ENCODE measurements at regions not wholly inside any gene's neighbourhood (a gene's known extent, or its start where the extent isn't known, plus 50 kb on each side); places are given as distances from the start of the nearest gene placed in this dataset.

DNA sequence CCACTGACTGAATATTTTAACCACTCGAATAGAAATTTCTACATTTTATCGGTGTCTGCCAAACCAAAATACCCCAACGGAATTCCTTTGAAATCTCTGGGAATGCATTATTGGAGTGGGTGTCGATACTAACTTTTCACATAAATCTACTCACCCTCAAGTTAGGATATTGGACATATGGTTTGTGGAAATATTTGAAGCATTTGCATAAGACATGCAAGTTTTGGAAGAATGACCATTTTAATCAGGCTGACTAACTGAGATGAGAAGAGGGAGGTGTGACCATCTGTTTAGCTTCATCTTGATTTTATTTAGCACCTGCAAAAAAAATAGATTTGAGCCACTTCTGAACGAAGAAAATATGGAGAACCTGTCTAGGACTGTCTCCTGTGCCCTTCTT lies 61.2 kb downstream of the KLF6 start:
- no peak for DNase-seq

DNA sequence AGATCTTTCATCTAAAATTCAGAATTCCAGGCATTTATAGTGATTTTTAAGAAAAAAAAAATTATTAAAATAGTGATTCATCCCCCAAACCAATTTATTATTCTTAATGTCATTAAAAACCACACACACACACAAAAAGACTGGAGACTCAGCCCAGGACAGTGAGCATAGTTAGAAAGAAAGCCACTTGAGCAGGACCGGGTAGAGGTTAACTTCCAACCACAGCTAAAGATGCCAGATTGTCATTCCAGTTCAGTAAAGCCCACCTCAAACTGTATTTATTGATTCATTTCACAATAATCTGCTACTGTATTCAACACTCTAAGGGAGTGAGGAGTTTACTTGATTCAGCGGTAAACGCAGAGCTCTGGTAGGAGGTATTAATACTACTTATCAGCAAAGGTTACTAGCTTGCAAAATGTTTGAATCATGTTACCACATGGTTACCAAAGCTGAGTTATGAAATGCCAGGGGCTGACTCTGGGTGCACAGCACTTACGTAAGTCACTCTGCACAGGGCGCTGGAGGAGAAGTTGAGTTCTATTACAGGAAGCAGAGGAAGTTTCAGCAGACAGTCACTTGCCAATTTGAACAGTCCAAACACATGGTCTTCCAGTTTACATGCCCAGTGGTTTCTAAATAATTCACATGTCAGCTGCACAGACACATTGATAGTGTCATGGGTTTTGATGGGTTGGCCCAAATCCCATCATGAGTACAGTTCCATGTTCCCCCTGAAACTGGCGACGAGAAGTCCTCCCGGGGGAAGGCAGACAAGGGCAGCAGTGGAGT lies 64.6 kb downstream of the KLF6 start:
- no peak for DNase-seq

DNA sequence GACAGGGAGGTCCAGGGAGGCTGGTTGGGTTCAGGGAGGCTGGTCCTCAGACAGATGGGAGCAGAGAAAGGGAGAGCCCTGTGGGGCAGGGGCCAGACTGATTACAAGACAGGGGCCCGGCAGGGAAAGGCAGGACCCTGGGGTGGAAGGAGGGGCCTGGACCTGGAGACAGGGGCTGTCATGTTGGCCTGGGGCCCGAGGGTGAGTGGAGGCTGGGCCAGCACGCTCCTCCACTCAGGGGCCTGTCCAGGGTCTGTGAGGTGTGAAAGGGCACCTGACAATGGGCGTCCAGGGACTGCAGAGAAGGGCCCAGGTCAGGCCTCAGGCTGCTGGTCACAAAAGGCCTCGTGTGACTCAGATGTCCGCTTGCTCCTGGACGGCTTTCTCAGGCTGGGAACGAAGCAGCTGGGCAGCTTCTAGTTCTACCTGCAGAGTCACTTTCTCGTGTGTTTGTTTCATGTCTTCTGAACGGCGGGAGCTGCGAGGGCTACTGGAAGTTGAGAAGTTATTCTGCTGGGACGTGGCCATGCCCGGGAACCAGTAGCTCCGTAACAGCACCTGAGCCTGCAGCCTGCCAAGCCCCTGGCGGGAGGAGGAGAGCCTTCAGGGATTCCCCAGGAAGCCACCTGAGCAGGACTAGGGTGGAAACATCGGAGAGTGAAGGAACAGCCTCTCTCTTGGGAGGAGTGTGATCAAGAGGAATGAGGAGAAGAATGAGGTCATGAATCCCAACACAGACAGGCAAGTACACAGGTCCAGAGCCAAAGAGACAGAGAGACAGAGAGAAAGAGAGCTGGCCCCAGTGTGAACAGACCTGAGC lies 65.8 kb downstream of the KLF6 start:
- no peak for DNase-seq

DNA sequence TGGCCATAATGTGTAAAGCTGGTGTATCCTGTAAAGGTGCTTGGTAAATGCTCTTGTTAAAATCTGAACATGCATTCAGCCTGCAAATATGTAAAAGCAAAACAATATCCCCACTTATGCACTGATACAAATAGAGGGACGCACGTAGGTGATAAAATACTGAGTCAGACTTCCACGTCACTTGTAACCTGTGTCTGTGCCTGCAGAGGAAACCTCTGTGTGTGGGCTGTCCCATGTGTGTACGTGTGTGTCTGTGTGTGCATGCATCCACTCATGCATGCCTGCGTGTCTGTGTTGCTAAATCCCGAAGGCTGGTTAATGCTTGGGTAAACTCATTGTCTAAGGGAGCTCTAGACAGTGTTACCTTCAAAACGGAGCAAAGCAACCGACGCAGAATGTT lies 68.9 kb downstream of the KLF6 start:
- no peak for DNase-seq

DNA sequence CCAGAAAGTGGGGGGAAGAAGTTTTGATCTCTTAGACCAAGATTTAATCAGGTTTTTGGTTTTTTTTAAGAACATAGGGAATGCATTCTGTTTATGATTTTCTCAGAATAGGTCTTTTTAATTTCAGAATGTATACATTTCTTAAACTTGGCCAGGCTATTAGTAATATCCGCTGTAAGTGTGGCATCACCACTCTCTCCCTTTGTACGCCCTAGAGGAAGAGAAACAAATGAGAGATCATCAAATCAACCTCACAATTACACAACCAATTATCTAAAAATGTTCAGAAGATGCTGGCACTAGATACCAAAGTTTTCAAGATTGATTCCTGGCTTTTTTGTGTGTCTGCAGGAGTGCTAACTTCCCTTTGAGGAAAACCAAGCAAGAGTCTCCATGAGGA lies 70.0 kb downstream of the KLF6 start:
- no peak for DNase-seq

DNA sequence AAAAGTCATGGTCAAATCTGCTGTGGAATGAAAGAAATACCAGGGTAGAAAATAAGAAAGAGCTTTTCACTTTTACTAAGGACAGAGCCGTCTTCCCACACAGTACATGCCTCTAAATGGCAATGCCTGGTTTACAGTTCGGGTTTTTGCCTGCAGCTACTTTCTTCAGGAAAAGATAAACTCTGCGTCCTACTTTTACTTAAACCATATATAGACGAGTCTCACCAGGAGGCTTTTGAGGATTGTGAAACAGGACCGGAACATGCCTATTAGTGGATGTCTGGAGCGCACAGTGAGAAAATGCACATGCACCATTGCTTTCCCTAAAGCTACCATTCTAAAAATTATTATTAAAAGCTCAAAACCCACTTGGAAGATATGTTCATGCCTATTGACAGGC lies 70.5 kb downstream of the KLF6 start:
- no peak for DNase-seq

DNA sequence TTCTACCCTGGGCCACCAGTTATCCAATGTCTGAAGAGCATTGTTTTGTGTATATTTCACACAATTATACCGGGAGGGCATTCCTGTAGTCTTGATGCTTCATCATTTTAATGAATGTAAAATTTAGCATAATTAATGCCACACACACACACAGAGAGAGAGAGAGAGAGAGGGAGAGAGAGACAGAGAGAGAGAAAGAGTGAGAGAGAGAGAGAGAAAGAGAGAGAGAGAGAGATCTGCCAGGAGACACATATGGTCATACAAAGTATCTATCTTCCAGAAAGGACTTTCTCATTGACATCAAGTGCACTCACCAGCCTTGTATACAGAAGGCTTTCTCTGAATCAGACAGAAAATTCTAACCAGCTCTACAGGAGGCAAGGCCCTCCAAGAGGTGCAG lies 72.3 kb downstream of the KLF6 start:
- no peak for DNase-seq

DNA sequence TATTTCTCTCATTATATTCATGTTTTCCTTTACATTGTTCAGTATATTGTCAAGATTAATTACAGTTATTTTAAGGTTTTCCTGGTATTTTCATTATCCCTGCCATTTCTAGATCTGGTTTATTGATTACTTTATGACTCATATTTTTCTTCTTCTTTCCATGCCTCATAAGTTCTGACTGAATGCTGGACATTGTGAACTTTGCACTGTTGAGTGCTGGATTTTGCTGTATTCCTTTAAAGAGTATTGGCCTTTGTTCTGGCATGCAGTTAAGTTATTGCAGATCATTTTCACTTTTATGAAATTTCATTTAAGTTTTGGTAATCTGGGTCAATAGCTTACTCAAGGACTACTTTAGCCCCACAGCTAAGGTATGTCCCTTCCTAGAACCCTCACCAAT lies 73.1 kb downstream of the KLF6 start:
- no peak for DNase-seq

DNA sequence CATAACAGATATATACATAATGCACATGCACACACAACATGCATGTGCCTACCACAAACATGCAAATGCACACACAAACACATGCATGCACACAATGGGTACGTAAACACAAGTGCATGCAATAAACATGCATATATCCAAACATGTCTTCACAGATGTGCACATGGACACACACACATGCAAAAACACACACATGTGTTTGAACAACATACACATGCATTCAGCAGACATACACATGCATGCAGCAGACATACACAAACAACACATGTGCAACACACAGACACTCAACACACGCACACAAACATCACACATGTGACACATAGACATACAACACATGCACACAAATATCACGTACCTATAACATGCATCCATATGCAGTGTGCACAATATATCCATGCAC lies 74.2 kb downstream of the KLF6 start:
- no peak for DNase-seq

DNA sequence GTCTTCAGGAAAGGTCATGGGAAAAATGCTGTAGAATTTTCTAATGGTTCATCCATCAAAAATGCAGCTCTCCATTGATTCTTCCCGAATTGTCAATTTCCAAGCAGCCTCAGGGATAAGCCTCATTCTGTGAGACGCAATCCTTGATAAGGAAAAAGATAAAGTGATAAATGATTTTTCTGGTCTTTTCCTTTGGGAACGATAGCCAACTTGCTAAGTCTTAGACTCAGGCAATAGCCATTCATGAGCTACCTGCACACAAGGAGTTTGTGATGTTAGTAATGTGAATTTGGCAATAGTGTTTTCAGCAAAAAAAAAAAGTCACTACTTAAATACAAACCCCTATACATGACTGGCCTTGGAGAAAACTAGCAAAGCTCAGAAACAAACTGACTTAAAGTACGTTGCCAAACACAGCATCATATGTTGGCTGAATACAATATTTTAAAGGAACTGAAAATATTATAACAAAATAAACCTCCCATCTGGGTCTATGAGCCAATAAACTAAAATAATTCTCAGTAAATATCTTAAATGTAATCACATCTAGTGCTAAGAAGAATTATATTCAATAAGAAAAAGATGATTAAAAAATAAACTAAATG lies 75.5 kb downstream of the KLF6 start:
- no peak for DNase-seq

DNA sequence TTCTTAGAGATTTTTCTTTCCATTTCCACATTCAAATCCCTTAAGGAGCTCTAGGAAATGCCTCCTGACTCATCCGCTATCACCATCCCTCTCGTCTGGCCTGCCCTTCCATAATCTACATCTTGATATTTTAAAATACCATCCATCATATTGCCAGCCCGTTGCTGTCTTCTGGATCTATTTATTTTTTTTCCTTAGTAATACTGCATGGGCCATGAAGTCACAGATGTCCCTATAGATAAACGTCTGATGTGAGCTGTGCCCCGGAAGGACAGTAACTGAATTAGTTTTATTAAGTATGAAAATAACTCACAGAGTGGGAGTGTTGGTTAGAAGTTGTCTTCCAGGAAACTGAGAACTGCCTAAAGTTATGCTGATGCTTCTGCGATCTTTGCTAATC lies 76.2 kb downstream of the KLF6 start:
- no peak for DNase-seq

DNA sequence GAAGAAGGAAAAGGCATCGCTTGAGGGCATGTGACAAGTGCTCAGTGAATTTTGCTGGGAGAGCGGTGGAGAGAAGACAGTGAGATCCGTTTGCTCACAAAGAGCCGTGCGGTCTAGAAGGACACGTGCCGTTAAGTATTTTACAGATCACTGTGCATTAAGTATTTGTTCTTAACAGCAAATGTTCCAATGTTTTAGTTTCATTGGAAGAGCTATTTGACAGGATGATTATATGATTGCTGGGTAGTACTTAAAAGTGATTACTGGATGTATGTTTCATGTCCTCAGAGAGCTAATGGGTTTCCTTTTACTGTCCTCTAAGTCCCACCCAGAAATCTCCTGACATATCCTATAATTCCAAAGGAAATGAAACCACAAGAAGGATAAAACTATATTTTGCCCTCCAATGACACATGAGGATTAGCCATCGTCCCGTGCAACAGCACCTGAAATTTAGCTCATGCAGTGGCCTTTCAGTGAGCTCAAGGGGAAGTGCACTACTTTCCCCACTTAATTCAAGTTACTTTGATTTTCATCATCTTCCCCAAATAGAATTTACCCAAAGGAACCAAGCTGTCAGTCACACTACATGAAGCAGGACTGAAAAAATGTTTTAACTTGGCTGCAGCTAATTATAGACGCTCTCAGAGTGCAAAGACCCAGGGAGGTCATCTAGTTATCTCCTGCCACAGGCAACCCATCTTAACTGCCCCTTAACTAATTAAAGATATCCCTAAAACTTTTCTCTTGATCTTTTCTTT lies 80.3 kb downstream of the KLF6 start:
- DNase-seq, result no peak

DNA sequence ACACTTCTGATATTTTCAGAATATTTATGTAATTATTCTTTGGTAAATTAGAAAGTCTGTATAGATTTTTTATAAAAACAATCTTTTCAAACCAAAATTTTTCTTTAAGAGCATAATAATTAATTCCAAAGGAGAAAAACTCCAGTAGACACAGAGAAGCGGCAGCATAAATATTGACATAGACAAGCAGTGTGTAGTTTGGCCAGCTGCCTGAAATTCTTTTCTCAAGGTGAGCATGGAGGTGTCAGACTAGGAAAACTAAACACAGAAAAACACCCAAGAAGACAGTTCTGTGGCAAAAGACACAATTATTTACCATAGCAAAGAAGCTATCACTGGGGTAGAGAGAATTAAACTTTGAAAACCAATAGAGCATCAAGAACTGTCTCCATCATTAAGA lies 82.4 kb downstream of the KLF6 start:
- no peak for DNase-seq

DNA sequence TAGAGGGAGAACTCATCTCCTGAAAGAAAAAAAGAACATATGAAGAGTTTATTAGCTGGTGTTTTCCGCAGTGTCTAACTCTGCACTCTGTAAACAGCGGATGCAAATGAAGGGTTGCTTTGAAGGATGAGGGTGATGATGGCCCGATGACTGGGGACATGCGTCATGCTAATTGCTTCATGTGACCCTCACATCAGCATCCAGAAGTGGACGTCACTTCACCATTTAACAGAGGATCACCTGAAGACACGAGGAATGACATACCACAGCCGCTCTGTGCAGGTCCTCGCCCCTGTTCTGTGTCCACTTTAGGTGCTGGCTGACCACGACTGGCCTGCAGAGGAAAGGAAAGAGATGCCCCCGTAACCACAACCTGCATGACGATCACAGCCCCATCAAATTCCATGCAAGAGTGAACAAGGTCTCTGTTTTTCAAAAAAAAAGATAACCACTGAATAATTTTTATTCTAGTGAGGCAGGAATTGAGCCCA lies 82.9 kb downstream of the KLF6 start:
- DNase-seq, result no peak

DNA sequence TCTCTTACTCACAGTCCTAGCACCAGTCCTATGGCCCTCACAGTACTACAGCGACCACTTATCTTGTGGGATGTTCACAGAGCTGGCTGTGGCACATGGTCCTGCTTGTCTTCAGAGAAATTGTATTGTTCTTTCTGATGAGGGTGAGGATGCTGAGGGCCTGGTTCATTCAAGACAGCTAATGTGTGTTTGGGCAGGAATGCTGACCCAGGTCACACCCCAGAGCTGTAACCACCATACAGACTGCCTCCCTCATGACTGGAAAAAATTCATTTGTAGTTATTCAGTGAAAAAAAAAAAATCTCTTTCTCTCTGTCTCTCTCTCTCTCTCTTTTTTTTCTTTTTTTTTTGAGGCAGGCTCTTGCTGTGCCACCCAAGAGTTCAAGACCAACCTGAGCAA lies 83.5 kb downstream of the KLF6 start:
- no peak for DNase-seq

DNA sequence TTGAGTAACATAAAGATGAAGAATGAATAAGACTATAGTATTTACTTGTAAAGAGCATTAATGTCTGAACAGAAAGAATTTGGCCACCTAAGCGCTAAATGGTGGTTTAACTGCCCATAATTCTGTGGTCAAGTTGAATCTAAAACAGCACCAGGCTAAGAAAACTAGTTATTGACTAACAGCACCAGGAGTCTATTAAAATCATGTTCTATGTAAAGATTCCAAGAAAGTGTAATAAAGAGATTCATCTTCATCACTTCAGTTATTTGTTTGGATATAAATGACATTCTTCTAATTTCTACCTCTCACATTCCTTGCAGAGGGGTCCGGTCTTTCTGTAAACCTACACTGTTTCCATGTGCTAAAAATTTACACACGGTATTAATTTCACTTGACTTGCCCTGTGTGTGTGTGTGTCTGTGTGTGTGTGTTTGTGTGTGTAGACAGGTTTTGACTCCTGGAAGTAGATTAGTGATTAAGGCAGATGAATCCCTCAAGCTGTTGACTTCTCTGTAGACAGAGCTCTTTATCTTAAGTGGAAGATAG lies 84.4 kb downstream of the KLF6 start:
- no peak for DNase-seq

DNA sequence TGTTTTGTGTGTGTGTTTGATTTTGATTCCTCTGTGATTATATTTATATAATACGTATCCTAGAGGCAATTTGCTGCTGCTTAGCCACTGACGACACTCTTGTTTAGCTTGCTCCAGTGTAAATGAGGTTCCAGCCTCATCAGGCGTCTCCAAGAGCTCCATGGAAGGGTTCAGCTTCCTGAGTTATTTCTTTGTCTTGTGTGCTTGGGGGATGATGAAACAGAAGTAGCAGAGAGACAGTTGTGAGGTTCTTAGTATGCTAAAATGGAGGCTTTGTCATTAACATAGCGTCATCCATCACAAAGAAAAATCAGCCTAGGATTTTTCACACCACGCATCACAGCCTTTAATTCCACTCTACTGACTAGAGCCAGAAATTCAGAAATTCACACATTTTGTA lies 85.1 kb downstream of the KLF6 start:
- no peak for DNase-seq

DNA sequence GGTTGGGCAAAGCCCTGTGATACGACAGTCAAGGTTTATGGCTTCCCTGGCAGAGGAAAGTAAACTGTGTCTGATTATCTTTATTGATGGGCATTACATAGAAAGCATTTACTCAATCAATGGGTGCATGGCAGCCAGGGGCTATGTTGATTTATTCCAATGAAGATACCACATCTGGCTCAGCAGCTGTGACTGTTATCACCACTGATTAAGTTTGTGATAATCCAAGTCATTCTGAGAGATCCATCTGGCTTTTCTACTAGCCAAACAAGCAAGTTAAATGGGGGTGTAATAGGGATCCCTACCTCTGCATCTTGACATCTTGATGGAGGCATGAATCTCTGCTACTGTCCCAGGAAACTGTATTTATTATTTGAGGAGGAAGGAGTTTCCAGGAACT lies 86.7 kb downstream of the KLF6 start:
- DNase-seq, result no peak

DNA sequence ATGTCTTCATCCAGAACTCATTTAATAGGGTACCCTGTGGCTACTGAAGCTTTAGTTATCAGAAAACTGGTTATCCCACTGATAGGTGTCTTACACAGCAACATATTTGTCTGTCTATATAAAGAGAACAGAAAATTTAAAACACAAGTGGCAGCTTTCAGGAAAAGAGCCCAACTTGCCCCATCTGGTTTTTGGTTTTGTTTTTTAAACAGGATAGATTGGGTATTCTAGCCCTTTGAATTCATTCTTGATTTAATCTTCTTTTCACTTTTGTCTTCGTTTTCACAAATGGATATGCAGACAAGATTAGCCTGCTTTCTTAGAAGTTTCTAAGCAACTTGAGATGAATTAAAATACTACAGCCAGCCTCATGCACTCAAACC lies 91.3 kb downstream of the KLF6 start:
- no peak for DNase-seq

DNA sequence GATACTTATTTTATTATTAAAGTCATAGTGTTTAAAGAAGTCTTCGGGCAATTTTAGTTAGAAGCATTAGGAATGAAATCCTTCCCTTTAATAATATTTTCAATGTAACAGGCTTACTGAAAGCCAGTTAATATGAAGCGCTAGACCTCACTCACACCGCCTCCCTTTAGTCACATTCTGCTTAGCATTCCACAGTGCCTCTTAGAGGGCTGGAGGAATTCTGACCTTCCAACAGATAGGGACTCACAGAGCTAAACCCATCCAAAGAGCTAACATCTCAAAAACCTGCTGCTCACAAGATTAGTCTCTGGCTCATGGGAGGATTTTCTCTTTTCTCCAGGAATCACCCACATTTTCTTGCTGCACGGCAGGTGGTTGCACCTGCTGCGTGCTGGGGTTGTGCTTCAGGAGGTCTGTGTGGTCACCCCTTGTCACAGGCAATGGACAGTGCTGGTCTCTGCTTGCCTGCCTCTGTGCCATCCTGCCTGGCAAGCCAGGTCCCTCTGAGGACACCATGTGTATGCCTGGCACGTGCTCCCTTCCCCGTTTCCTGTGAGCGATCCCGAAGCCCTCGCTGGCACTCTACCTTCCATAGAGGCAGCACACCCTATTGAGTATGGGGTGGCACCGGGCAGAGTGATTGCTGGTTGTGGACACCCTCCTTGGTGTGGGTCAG lies 91.8 kb downstream of the KLF6 start:
- DNase-seq, result no peak

DNA sequence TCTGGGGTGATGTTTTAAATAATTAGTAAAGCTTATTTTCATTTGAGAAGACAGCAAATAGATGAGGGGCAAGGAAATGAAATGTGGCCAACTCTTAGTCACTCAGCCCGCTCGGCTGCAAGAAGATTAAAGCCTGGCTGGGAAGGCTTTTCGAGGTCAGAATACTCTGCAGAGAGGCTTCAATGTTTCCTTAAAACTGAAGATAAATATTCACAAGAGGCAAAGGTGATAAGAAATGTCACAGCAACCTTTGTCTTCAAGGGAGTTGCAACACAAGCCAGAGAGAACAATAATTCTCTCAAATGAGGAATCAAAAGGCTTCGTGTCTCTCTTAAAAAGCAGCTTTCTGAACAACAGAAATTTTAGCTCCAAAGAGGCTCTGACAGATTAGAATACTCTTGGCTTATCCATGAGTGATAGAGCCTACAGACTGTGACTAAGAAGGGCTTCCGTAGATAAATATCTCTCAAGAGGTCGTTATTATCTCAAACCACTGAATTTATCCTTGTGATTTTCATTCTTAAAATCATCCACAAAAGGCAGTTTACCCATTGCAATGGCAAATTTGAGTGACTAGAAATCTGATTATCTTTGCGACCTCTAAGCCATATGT lies 92.5 kb downstream of the KLF6 start:
- no peak for DNase-seq

DNA sequence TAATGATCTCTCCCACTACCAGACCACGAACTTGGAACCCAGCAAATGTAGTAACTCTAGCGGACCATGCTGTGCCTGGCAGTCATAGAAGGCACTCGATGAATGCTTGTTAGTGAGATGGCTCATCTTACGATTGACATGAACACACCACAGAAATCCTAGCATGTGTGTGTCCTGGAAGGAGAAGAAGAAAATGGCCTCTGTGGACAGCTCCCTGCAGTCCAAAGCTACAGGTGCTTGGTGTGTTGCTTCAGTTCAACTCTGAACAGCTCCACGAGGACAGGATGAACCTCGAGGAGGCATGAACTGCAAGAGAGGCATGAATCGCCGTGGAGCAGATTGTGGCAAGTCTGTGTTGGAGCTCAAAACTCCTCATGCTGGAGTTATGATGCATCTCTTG lies 93.5 kb downstream of the KLF6 start:
- DNase-seq, result no peak

Measured in NCI-H1092 (cell line).